SK-N-MC (cell line): ENCODE measurements at regions not wholly inside any gene's neighbourhood (a gene's known extent, or its start where the extent isn't known, plus 50 kb on each side); places are given as distances from the start of the nearest gene placed in this dataset.

Experiments
- EZH2 ChIP-seq: fragments of 200-600 bp; sonication (generic); IDR thresholded peaks from one replicate; pipeline ENCODE4 v1.6.1; 2017; ENCODE audit warnings: antibody characterized with exemption
- FOXP2 ChIP-seq: optimal IDR thresholded peaks from 2 replicates; pipeline ENCODE3; 2011; ENCODE audit warnings: mild to moderate bottlenecking, moderate library complexity; ENCODE audit not compliant: insufficient read depth; ENCODE audit errors: extremely low read length, control extremely low read depth
- POLR2AphosphoS5 ChIP-seq: IDR thresholded peaks from 2 replicates; pipeline ENCODE4 v1.6.1; 2012; ENCODE audit warnings: mild to moderate bottlenecking, low read depth, low read length, borderline replicate concordance

GRCh38 chr15:69849232-69849610 lies 248.5 kb downstream of the TLE3 start:
- TF ChIP-seq POLR2AphosphoS5 (no peak), EZH2 (no peak), FOXP2 (no peak)
